ENCODE measurements at regions not wholly inside any gene's neighbourhood (a gene's known extent, or its start where the extent isn't known, plus 50 kb on each side); places are given as distances from the start of the nearest gene placed in this dataset.
"Not testable (repeated sequence)": the region's sequence is repeated elsewhere in the genome, so short reads cannot be mapped to it uniquely, and the experiment has no call there.

DNA sequence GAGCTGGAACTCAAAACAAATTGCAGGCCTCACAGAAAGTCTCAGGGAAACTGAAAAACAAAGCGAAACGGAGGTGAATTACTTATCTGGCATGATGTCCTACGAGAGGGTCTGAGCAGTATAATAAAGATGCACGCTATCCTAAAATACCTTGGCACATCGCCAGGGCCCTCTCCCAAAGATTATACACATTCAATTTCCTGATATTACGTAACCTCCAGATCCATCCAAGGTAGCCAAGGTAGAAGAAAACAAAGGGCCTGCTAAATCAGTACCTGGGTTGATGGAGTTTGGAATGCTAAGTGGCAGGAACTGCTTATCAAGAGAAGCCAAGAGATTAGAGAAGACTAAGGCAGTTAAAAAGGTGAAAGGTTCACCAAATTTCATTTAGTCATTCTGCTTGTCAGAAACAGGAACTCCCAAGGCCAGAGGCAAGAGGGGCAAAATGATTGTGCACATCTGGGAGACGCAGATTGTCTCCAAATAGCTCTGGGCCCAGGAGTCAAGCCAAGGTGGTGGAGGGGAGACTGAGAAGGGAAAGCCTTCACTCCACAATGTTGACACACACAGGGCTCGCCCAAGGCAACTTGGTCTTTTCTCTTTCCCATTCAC is 236.8 kb upstream of the ATP5MC3 start:
- H3K4me1 ChIP-seq, result no peaks in the 10 kb centered on the region
- H3K9me3 ChIP-seq, result no peaks in the 10 kb centered on the region
- no peak for DNase-seq (ENCODE audit: low spot score in 2 of 2)
- in situ Hi-C loops (cut with MboI; ENCODE audit: low sequenced_read_pairs), result no loop called here
- no peaks in the 10 kb centered on the region for H3K27me3 ChIP-seq (ENCODE audit: low read depth)
- no peaks in the 10 kb centered on the region for H3K36me3 ChIP-seq (replicated peaks)
- H3K4me3 ChIP-seq, result no peak overlapping the region

DNA sequence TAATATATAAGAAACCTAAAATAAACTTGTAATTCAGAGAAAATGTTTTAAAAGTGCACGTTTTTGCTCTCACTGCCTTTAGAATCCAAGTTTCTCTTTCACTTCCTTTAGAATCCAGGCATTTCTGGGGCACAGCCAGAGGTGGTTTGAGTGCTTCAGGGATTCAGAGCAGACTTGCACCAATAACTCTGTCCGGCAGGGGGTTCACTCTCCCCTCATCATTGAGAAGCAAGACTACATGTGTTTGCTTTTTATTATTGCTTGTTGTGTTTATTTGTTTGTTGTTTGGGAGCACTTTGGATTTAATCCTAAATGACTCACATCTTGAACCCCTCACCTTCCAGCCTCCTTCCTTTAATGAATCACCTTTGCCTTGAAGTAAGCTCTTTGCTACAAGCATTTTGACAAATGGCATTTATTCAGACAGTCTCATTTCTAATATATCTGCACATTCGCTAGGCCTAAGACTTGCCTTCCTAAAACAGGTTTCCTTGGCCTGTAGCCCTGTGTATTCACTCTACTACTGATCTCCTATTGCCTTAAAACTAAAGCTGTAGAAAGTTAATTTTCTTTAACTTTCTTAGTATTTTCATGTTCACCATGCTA is 233.5 kb upstream of the ATP5MC3 start:
- DNase-seq (ENCODE audit: low spot score in 2 of 2), result peak; percentile 25 to 73
- in situ Hi-C loops (cut with MboI; ENCODE audit: low sequenced_read_pairs), result no loop called here
- Histone ChIP-seq H3K4me3 (no peak overlapping the region), H3K27me3 (ENCODE audit: low read depth) (no peaks in the 10 kb centered on the region), H3K36me3 (replicated peaks) (no peaks in the 10 kb centered on the region), H3K4me1 (no peaks in the 10 kb centered on the region), H3K9me3 (no peaks in the 10 kb centered on the region)

DNA sequence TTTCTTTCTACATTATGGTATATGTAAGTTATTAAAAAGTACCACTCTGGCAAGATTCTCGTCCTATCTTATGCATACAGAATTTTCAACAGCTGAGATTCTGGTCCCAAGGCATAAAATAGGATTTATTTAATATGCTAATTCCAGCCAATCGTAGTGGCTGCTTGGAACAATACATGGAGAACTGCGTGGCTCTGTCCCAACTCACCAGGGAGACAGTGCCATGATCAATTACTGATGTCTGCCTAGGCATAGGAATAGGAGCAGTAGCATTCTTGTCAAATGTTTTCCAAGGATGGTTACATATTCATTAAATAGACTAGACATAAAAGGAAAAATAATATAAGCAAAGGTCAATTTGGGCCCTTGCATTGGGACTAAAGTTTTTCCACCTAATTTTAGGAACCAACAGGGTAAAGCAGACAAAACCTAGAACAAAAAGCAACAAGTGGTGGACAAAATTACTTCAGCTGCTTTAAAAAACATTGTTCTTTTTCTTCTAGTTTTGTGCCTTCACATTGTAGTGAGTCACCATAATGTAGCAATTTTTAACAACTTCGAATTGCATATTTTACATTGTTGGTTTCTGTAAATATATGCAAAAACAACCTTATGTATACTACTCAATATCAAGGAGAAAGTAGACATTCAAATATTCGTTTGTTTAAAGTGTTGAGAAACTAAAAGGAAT is 232.8 kb upstream of the ATP5MC3 start:
- in situ Hi-C loops (cut with MboI; ENCODE audit: low sequenced_read_pairs), result no loop called here
- Histone ChIP-seq H3K4me3 (no peak overlapping the region), H3K4me1 (no peaks in the 10 kb centered on the region), H3K27me3 (ENCODE audit: low read depth) (no peaks in the 10 kb centered on the region), H3K9me3 (no peaks in the 10 kb centered on the region), H3K36me3 (replicated peaks) (no peaks in the 10 kb centered on the region)
- no peak for DNase-seq (ENCODE audit: low spot score in 2 of 2)

DNA sequence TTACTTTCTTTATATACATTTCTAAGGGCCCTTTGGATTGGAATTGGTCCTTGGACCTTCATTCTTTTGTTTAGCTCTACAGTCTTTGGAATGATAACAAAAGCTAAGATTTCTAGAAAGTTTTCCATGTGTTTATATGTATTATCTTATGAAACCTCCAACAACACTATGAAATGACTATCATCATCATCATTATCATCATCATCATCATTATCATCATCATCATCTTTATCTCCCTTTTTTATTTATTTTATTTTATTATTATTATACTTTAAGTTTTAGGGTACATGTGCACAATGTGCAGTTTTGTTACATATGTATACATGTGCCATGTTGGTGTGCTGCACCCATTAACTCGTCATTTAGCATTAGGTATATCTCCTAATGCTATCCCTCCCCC is 229.4 kb upstream of the ATP5MC3 start:
- H3K4me3 ChIP-seq; in situ Hi-C loops (cut with MboI; ENCODE audit: low sequenced_read_pairs); H3K4me1 ChIP-seq; H3K36me3 ChIP-seq (replicated peaks); H3K27me3 ChIP-seq (ENCODE audit: low read depth); DNase-seq (ENCODE audit: low spot score in 2 of 2); H3K9me3 ChIP-seq: not testable (repeated sequence)

DNA sequence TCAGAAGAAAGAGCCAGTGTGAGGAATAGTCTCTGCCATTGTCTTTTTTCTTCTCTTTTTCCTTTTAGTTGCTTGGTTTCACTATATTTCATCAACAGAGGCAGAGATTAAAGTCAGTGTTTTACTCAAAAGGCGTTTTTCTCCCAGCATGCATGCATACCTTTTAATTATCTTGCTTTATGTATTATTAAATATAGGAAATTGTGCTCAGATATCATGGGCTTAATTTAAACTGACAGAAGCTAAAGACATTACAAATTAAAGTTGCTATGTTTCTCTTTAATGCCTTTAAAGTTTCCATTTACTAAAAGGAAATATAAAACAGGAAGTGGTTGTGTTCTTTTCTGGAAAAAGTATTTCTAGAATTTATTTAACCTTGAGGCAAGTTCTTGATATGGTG is 223.3 kb upstream of the ATP5MC3 start:
- DNase-seq (ENCODE audit: low spot score in 2 of 2), result no peak
- no peaks in the 10 kb centered on the region for H3K9me3 ChIP-seq
- H3K4me1 ChIP-seq, result no peaks in the 10 kb centered on the region
- in situ Hi-C loops (cut with MboI; ENCODE audit: low sequenced_read_pairs), result no loop called here
- no peak overlapping the region for H3K4me3 ChIP-seq
- no peaks in the 10 kb centered on the region for H3K36me3 ChIP-seq (replicated peaks)
- peaks cover 20% of the 10 kb centered on the region for H3K27me3 ChIP-seq (ENCODE audit: low read depth)

DNA sequence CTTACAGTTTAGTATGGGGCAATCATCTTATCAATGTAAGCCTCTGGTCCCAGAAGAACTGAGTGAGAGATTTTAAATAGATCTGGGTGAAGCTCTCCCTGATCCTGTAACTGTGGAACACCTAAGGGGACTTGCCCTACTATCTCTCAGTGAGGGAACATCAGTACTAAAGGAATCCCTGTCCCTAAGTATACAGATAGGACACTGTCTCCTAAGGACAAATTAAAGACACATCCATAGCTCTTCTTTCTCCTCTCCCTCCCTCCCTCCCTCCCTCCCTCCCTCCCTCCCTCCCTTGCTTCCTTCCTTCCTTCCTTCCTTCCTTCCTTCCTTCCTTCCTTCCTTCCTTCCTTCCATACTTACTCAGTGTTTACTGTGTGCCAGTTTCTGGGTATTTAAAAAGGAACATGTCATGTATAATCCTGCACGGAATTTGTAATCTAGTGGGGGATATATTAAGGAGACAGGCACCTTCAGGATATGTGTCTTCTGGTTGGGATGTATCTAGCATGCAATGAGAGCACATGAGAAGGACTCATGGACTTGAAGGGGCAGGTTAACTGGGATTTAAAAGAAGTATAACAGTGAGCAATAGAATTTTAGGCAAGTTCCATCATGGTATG is 222.2 kb upstream of the ATP5MC3 start:
- DNase-seq (ENCODE audit: low spot score in 2 of 2), result no peak
- Histone ChIP-seq H3K27me3 (ENCODE audit: low read depth) (peaks cover 24% of the 10 kb centered on the region), H3K4me3 (no peak overlapping the region), H3K36me3 (replicated peaks) (no peaks in the 10 kb centered on the region), H3K4me1 (no peaks in the 10 kb centered on the region), H3K9me3 (no peaks in the 10 kb centered on the region)
- in situ Hi-C loops (cut with MboI; ENCODE audit: low sequenced_read_pairs), result no loop called here

DNA sequence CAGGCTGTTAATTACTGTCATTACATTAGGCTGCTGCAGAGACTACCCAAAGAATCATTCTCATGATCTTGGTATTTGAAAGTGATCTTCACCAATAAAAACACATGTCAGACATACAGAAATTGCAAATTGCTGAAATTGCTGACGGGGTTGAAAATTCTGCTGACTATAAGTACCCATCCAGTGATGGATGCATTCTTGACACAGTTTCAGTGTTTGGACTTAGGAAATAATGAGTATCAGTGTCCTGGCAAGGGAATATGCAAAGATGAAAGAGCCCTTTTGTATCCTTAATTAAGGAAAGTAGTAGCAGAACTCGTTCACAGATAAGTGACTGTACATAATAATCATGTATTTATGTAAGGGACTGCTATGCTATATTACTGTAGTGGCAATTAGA is 221.1 kb upstream of the ATP5MC3 start:
- in situ Hi-C loops (cut with MboI; ENCODE audit: low sequenced_read_pairs), result no loop called here

DNA sequence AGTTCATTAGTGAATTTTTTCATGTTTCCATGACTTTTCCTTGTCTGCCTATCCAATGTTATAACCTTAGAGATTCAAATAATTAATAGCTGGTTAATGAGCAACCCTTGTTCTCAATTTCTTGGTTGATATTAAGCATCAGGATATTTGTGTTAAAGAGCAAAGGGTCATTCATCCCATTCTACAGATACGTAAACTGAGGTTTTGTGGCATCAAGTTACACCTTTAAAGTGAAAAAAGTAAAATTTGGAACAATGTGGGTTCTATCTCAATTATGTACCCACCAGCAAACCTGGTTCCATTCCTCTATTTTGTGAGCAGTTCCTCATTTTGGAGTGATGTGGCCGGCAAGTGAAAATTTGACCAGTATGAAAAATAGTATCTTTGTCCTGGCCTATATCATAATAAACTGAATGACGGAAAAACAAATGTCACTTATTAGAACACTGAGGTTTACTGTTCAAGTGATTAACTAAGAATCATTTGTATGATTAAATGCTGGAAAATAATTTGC is 220.5 kb upstream of the ATP5MC3 start:
- H3K4me1 ChIP-seq, result no peaks in the 10 kb centered on the region
- in situ Hi-C loops (cut with MboI; ENCODE audit: low sequenced_read_pairs), result no loop called here
- H3K27me3 ChIP-seq (ENCODE audit: low read depth), result peaks cover 27% of the 10 kb centered on the region
- no peaks in the 10 kb centered on the region for H3K9me3 ChIP-seq
- no peak overlapping the region for H3K4me3 ChIP-seq
- H3K36me3 ChIP-seq (replicated peaks), result no peaks in the 10 kb centered on the region
- no peak for DNase-seq (ENCODE audit: low spot score in 2 of 2)

More for the DNA sequence above, 221.1 kb upstream of the ATP5MC3 start:
- Histone ChIP-seq H3K36me3 (replicated peaks) (no peaks in the 10 kb centered on the region), H3K27me3 (ENCODE audit: low read depth) (peaks cover 24% of the 10 kb centered on the region), H3K4me3 (no peak overlapping the region), H3K9me3 (no peaks in the 10 kb centered on the region), H3K4me1 (no peaks in the 10 kb centered on the region)
- no peak for DNase-seq (ENCODE audit: low spot score in 2 of 2)

DNA sequence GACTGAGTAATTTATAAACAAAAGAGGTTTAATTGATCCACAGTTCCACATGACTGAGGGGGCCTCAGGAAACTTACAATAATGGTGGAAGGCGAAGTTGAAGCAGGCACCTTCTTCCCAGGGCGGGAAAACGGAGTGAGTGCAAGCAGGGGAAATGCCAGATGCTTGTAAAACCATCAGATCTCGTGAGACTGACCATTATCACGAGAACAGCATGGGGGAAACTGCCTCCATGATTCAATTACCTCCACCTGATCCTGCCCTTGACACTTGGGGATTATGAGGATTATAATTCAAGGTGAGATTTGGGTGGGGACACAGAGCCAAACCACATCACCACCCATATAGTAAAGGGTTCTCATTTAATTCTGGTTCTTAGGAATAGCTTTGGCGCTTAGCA is 219.5 kb upstream of the ATP5MC3 start:
- in situ Hi-C loops (cut with MboI; ENCODE audit: low sequenced_read_pairs), result no loop called here
- peaks cover 27% of the 10 kb centered on the region for H3K27me3 ChIP-seq (ENCODE audit: low read depth)
- no peak for DNase-seq (ENCODE audit: low spot score in 2 of 2)

DNA sequence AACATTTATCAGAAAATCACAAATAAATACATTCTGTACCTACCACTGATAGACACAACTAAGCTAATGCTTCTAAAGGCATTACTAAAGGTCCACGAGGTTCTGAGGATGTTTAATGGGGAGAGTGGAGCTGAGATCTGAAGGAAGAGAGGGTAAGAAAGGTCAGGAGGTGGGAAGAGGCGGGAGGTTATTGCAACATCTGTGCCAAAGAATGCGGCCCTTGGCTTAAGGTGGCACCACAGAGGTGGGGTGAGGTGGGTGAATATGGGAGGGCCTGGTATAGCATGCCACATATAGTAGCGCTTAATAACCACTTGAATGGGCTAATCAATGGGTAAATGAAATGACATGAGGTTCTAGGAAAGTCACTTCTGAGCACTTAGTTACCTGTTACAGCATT is 217.8 kb upstream of the ATP5MC3 start:
- Histone ChIP-seq H3K4me3 (no peak overlapping the region), H3K4me1 (no peaks in the 10 kb centered on the region), H3K27me3 (ENCODE audit: low read depth) (peaks cover 27% of the 10 kb centered on the region), H3K9me3 (no peaks in the 10 kb centered on the region), H3K36me3 (replicated peaks) (no peaks in the 10 kb centered on the region)
- in situ Hi-C loops (cut with MboI; ENCODE audit: low sequenced_read_pairs), result no loop called here
- no peak for DNase-seq (ENCODE audit: low spot score in 2 of 2)

More for the DNA sequence above, 219.5 kb upstream of the ATP5MC3 start:
- no peaks in the 10 kb centered on the region for H3K4me1 ChIP-seq
- no peaks in the 10 kb centered on the region for H3K36me3 ChIP-seq (replicated peaks)
- no peak overlapping the region for H3K4me3 ChIP-seq
- no peaks in the 10 kb centered on the region for H3K9me3 ChIP-seq

DNA sequence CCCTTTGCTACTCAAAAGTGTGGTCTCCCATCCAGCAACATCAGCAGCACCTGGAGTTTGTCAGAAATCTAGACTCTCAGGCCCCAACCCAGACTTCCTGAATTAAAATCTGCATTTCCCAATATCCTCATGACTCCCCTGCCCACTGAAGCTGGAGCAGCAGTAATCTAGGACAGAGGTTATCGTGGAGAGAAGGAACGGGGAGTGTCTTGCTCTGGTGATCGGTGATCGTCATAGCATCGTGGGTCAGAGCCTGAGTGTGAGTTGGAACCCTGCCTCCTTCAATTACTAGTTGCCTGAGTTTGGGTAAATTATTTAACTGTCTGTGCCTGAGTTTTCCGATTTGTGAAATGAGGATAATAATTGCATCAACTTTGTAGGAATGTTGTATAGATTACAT is 217.3 kb upstream of the ATP5MC3 start:
- in situ Hi-C loops (cut with MboI; ENCODE audit: low sequenced_read_pairs), result no loop called here
- H3K4me3 ChIP-seq, result no peak overlapping the region
- H3K27me3 ChIP-seq (ENCODE audit: low read depth), result peaks cover 23% of the 10 kb centered on the region
- no peak for DNase-seq (ENCODE audit: low spot score in 2 of 2)
- no peaks in the 10 kb centered on the region for H3K4me1 ChIP-seq
- no peaks in the 10 kb centered on the region for H3K36me3 ChIP-seq (replicated peaks)
- H3K9me3 ChIP-seq, result no peaks in the 10 kb centered on the region

DNA sequence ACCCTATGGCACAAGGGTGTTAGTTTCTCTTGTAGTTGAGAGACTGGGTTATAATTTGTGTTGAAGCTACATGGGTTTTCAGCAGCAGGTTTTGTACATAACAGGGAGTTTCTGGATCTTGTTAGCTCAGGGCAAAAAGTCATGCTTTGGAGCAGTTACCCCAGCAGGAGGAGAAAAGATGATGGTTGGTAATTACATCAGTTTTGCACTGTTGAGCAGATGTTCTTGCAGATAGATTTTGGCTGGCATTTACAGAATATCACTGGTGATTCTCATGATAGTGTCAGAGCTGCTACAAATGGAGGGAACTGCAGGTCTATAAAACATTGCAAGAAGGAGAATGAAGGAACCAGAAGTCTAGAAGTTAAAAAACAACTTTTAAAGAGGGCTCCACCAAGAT is 215.2 kb upstream of the ATP5MC3 start:
- Histone ChIP-seq H3K9me3 (no peaks in the 10 kb centered on the region), H3K27me3 (ENCODE audit: low read depth) (peaks cover 15% of the 10 kb centered on the region), H3K36me3 (replicated peaks) (no peaks in the 10 kb centered on the region), H3K4me1 (no peaks in the 10 kb centered on the region), H3K4me3 (no peak overlapping the region)
- DNase-seq (ENCODE audit: low spot score in 2 of 2), result no peak
- in situ Hi-C loops (cut with MboI; ENCODE audit: low sequenced_read_pairs), result no loop called here

DNA sequence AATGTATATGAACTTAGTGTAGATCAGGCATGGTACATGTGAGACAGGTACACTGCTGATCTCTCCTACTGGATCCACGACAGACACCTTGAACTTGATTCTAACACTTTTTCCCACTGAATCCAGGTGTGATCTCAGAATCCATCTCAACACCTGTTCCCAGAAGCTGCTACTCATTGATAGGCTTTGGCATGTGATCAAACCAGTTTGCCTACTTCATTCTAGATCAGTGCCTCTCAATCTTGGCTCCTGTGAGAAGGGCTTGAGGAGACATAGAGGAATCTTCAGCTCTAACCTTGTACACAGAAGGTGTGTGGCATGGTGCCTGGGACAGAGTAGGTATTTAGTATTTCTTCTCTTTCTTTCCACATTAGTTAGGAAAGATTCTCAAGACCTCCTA is 212.3 kb upstream of the ATP5MC3 start:
- no peaks in the 10 kb centered on the region for H3K4me1 ChIP-seq
- no peaks in the 10 kb centered on the region for H3K36me3 ChIP-seq (replicated peaks)
- peaks cover 7% of the 10 kb centered on the region; the same call in 1 of the 2 replicates for H3K27me3 ChIP-seq (ENCODE audit: low read depth)
- no peak for DNase-seq (ENCODE audit: low spot score in 2 of 2)
- no peaks in the 10 kb centered on the region for H3K9me3 ChIP-seq
- no peak overlapping the region for H3K4me3 ChIP-seq
- in situ Hi-C loops (cut with MboI; ENCODE audit: low sequenced_read_pairs), result no loop called here

DNA sequence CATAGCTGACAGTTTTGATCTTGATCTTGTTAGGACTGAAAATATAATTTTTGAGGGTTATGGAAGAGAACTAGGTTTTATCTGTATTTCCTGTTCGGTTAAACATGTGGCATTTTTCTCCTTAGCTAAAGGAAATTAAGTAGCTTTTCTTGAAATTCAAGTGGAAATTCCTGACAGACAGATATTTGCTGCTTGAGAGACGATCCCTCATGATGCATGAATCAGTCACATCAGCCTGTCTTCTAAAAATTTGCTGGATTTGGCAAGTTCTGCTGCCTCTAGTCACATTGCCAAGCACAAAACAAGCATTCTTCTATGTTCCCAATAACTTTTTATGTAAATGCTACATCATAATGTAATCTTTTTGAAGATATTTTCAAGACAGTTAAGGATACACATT is 201.8 kb upstream of the ATP5MC3 start:
- DNase-seq (ENCODE audit: low spot score in 2 of 2), result no peak
- Histone ChIP-seq H3K36me3 (replicated peaks) (no peaks in the 10 kb centered on the region), H3K4me1 (no peaks in the 10 kb centered on the region), H3K9me3 (0 out of 2 replicates have a peak, but pooled peaks cover 4% of the 10 kb centered on the region), H3K4me3 (no peak overlapping the region), H3K27me3 (ENCODE audit: low read depth) (peaks cover 2% of the 10 kb centered on the region; the same call in 1 of the 2 replicates)
- in situ Hi-C loops (cut with MboI; ENCODE audit: low sequenced_read_pairs), result no loop called here

Measured in HAP-1 (cell line).